ENCODE measurements at regions not wholly inside any gene's neighbourhood (a gene's known extent, or its start where the extent isn't known, plus 50 kb on each side); places are given as distances from the start of the nearest gene placed in this dataset.

- no peaks in the 10 kb centered on the region for H3K27me3 ChIP-seq (ENCODE audit: control insufficient read depth, insufficient read depth, low read length, poor library complexity, severe bottlenecking)
- 78 to 100% methylated on average over 1 to 2 of the region's 2 CpGs for WGBS, 2 experiments (ENCODE audit: insufficient coverage in 1 of 2, insufficient read length in 1 of 2)
- H3K9ac ChIP-seq (ENCODE audit: extremely low read depth, low read length, poor library complexity, severe bottlenecking), result no peak overlapping the region
- H3K9me3 ChIP-seq (ENCODE audit: control insufficient read depth, low read length), result no peaks in the 10 kb centered on the region
- no peaks in the 10 kb centered on the region for H3K4me1 ChIP-seq (ENCODE audit: control insufficient read depth, insufficient read depth, low read length)
- no peak overlapping the region for H3K27ac ChIP-seq (ENCODE audit: low read depth, low read length)
- no peaks in the 10 kb centered on the region for H3K36me3 ChIP-seq (ENCODE audit: control insufficient read depth, insufficient read depth, low read length)
- Mint-ChIP-seq H3K9me3 (no peaks in the 10 kb centered on the region), H3K4me1 (no peaks in the 10 kb centered on the region), H3K36me3 (ENCODE audit: low read depth) (no peaks in the 10 kb centered on the region), H3K27ac (no peak overlapping the region), H3K4me3 (no peak overlapping the region), H3K27me3 (ENCODE audit: insufficient read depth) (no peaks in the 10 kb centered on the region)
- no peak overlapping the region for H3K4me3 ChIP-seq (ENCODE audit: low read length)
- DNase-seq, result no peak
- TF ChIP-seq CTCF (conservative IDR thresholded peaks at IDR 0.05), result no peak
Measured at GRCh38 chr9:117800389-117800788, 96.2 kb downstream of the TLR4 start.

GRCh38 chr9:117809751-117810150, 105.5 kb downstream of the TLR4 start:
- H3K9me3 Mint-ChIP-seq, result no peaks in the 10 kb centered on the region
- H3K36me3 Mint-ChIP-seq (ENCODE audit: low read depth), result no peaks in the 10 kb centered on the region
- no peak overlapping the region for H3K4me3 Mint-ChIP-seq
- peaks cover 6% of the 10 kb centered on the region for H3K4me1 Mint-ChIP-seq
- no peak for TF ChIP-seq CTCF (conservative IDR thresholded peaks at IDR 0.05)
- H3K4me3 ChIP-seq (ENCODE audit: low read length), result no peak overlapping the region
- no peaks in the 10 kb centered on the region for H3K4me1 ChIP-seq (ENCODE audit: control insufficient read depth, insufficient read depth, low read length)
- no peaks in the 10 kb centered on the region for H3K9me3 ChIP-seq (ENCODE audit: control insufficient read depth, low read length)
- WGBS, 2 experiments (ENCODE audit: insufficient coverage in 1 of 2, insufficient read length in 1 of 2), result 83 to 89% methylated on average over 3 to 4 of the region's 4 CpGs
- no peaks in the 10 kb centered on the region for H3K36me3 ChIP-seq (ENCODE audit: control insufficient read depth, insufficient read depth, low read length)
- no peaks in the 10 kb centered on the region for H3K27me3 ChIP-seq (ENCODE audit: control insufficient read depth, insufficient read depth, low read length, poor library complexity, severe bottlenecking)
- no peaks in the 10 kb centered on the region for H3K27me3 Mint-ChIP-seq (ENCODE audit: insufficient read depth)
- no peak overlapping the region for H3K9ac ChIP-seq (ENCODE audit: extremely low read depth, low read length, poor library complexity, severe bottlenecking)
- H3K27ac Mint-ChIP-seq, result no peak overlapping the region
- H3K27ac ChIP-seq (ENCODE audit: low read depth, low read length), result no peak overlapping the region
- no peak for DNase-seq

- WGBS, 2 experiments (ENCODE audit: insufficient coverage in 1 of 2, insufficient read length in 1 of 2), result 92% methylated on average over 4 to 5 of the region's 5 CpGs
- DNase-seq, result no peak
- Histone ChIP-seq H3K4me3 (ENCODE audit: low read length) (no peak overlapping the region), H3K27ac (ENCODE audit: low read depth, low read length) (no peak overlapping the region), H3K27me3 (ENCODE audit: control insufficient read depth, insufficient read depth, low read length, poor library complexity, severe bottlenecking) (no peaks in the 10 kb centered on the region), H3K9ac (ENCODE audit: extremely low read depth, low read length, poor library complexity, severe bottlenecking) (no peak overlapping the region), H3K4me1 (ENCODE audit: control insufficient read depth, insufficient read depth, low read length) (no peaks in the 10 kb centered on the region), H3K9me3 (ENCODE audit: control insufficient read depth, low read length) (no peaks in the 10 kb centered on the region), H3K36me3 (ENCODE audit: control insufficient read depth, insufficient read depth, low read length) (no peaks in the 10 kb centered on the region)
- no peak overlapping the region for H3K4me3 Mint-ChIP-seq
- no peak overlapping the region for H3K27ac Mint-ChIP-seq
- H3K4me1 Mint-ChIP-seq, result no peaks in the 10 kb centered on the region
- H3K36me3 Mint-ChIP-seq (ENCODE audit: low read depth), result no peaks in the 10 kb centered on the region
- no peak for TF ChIP-seq CTCF (conservative IDR thresholded peaks at IDR 0.05)
- H3K27me3 Mint-ChIP-seq (ENCODE audit: insufficient read depth), result no peaks in the 10 kb centered on the region
- H3K9me3 Mint-ChIP-seq, result no peaks in the 10 kb centered on the region
Measured at GRCh38 chr9:117815315-117815714, 111.1 kb downstream of the TLR4 start.

Data from endodermal cell (in vitro differentiated cells).